ENCODE measurements at regions not wholly inside any gene's neighbourhood (a gene's known extent, or its start where the extent isn't known, plus 50 kb on each side); places are given as distances from the start of the nearest gene placed in this dataset.

DNA sequence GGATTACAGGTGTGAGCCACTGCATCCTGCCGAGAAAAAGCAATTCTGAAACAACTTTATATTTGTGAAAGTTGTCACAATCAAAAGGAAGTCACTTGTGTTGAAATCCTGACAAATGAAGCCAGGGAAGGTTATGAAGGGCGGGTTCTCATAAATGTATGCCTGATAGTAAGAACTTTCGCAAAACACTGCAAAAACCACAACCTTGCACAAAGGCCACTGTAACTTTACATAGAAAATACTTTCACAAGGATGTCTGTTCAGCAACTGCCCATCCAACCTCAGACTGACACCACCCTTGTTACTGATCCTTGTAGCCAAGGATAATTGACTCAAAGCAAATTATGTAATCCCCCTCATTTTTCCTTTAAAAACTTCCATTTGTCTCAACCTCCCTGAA lies 90.6 kb downstream of the SLC4A3 start:
- H2AFZ ChIP-seq (ENCODE audit: low read depth, low read length): no peak overlapping the region
- no peak overlapping the region for H3K4me2 ChIP-seq (ENCODE audit: insufficient read depth, low read length)
- H3K79me2 ChIP-seq (ENCODE audit: control insufficient read depth, insufficient read depth, low read length): no peaks in the 10 kb centered on the region
- no peak for ATAC-seq
- H3K4me3 ChIP-seq: no peak overlapping the region
- H3K27ac ChIP-seq (ENCODE audit: extremely low read depth, low read depth, low read length): no peak overlapping the region
- TF ChIP-seq, protein P1, sequence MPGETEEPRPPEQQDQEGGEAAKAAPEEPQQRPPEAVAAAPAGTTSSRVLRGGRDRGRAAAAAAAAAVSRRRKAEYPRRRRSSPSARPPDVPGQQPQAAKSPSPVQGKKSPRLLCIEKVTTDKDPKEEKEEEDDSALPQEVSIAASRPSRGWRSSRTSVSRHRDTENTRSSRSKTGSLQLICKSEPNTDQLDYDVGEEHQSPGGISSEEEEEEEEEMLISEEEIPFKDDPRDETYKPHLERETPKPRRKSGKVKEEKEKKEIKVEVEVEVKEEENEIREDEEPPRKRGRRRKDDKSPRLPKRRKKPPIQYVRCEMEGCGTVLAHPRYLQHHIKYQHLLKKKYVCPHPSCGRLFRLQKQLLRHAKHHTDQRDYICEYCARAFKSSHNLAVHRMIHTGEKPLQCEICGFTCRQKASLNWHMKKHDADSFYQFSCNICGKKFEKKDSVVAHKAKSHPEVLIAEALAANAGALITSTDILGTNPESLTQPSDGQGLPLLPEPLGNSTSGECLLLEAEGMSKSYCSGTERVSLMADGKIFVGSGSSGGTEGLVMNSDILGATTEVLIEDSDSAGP (CRISPR knock-in tag; IDR thresholded peaks at IDR 0.05): no peak
- TF ChIP-seq ZNF436 (CRISPR knock-in tag; IDR thresholded peaks at IDR 0.05) (no peak), EP300 (IDR thresholded peaks at IDR 0.05; ENCODE audit: low read length) (no peak), HNRNPK (IDR thresholded peaks at IDR 0.05; ENCODE audit: low read depth, low read length, poor library complexity, severe bottlenecking) (no peak), ETS2 (tag; IDR thresholded peaks at IDR 0.05; ENCODE audit: borderline replicate concordance, poor library complexity, severe bottlenecking) (no peak), L3MBTL2 (IDR thresholded peaks at IDR 0.05) (no peak), FIP1L1 (IDR thresholded peaks at IDR 0.05; ENCODE audit: low read depth, low read length, poor library complexity, severe bottlenecking) (no peak), ZNF717 (CRISPR knock-in tag; IDR thresholded peaks at IDR 0.05) (no peak), ZNF668 (CRISPR knock-in tag; IDR thresholded peaks at IDR 0.05) (no peak), CXXC5 (CRISPR knock-in tag; IDR thresholded peaks at IDR 0.05) (no peak), POLR2B (IDR thresholded peaks at IDR 0.05; ENCODE audit: low read depth, partially characterized antibody) (no peak), SIRT6 (IDR thresholded peaks at IDR 0.05; ENCODE audit: low read depth, low read length) (no peak), ILF3 (IDR thresholded peaks at IDR 0.05; ENCODE audit: borderline replicate concordance) (no peak), HDAC3 (IDR thresholded peaks at IDR 0.05; ENCODE audit: borderline replicate concordance, partially characterized antibody) (no peak), RFX5 (IDR thresholded peaks at IDR 0.05; ENCODE audit: low read depth, low read length) (no peak), TRIM24 (IDR thresholded peaks at IDR 0.05) (no peak)
- TF ChIP-seq, protein P2, sequence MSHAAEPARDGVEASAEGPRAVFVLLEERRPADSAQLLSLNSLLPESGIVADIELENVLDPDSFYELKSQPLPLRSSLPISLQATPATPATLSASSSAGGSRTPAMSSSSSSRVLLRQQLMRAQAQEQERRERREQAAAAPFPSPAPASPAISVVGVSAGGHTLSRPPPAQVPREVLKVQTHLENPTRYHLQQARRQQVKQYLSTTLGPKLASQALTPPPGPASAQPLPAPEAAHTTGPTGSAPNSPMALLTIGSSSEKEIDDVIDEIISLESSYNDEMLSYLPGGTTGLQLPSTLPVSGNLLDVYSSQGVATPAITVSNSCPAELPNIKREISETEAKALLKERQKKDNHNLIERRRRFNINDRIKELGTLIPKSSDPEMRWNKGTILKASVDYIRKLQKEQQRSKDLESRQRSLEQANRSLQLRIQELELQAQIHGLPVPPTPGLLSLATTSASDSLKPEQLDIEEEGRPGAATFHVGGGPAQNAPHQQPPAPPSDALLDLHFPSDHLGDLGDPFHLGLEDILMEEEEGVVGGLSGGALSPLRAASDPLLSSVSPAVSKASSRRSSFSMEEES (CRISPR knock-in tag; IDR thresholded peaks at IDR 0.05): no peak
- no peak overlapping the region for H3K9ac ChIP-seq (ENCODE audit: insufficient read depth in 1 of 2, low read depth in 2 of 2, low read length in 2 of 2)
- WGBS (ENCODE audit: insufficient coverage, low coverage, missing lambda C conversion rate): 0% methylated on average over 3 of the region's 3 CpGs
- peaks cover 0 to 6% of the 10 kb centered on the region in 2 experiments; a peak in 3 of 5 replicates for H3K27me3 ChIP-seq (ENCODE audit: control insufficient read depth in 2 of 2, insufficient read depth in 2 of 2, low read length in 2 of 2)
- no peaks in the 10 kb centered on the region for H3K9me3 ChIP-seq (replicated peaks; ENCODE audit: control insufficient read depth, insufficient read depth, low read depth, low read length)
- FAIRE-seq: no peak
- in situ Hi-C loops (cut with MboI): no loop called here
- POLR2A ChIA-PET: no interaction called here
- no peaks in the 10 kb centered on the region for H4K20me1 ChIP-seq (replicated peaks; ENCODE audit: control insufficient read depth, insufficient read depth, low read length)
- H3K9me1 ChIP-seq (ENCODE audit: control insufficient read depth, insufficient read depth, low read length): no peaks in the 10 kb centered on the region
- no peak for DNase-seq (ENCODE audit: extremely low read depth in 1 of 4, low spot score in 3 of 4)
- H3K36me3 ChIP-seq (ENCODE audit: control insufficient read depth, insufficient read depth, low read length): no peaks in the 10 kb centered on the region
- intact Hi-C loops (cut with micrococcal nuclease): no loop called here
- no peaks in the 10 kb centered on the region; a peak in 1 of 5 replicates for H3K4me1 ChIP-seq (replicated peaks in 1 of 2; ENCODE audit: control insufficient read depth in 2 of 2, insufficient read depth in 2 of 2, low read length in 2 of 2)
- CTCF ChIA-PET (ENCODE audit: low intra/inter-chr PET ratio): no interaction called here
- BruUV-seq (replicated peaks): no TSS peak

Measured in K562 (cell line).